HG02973 (cell line): ENCODE measurements at regions not wholly inside any gene's neighbourhood (a gene's known extent, or its start where the extent isn't known, plus 50 kb on each side); places are given as distances from the start of the nearest gene placed in this dataset.

Experiments
- ATAC-seq: cut with Tn5 transposase; IDR thresholded peaks from one replicate; pipeline ENCODE4 v1.9.1; 2021; ENCODE audit warnings: moderate library complexity; ENCODE audit not compliant: unreplicated experiment

GRCh38 chr12:105939181-105939721 is 199.5 kb downstream of the NUAK1 start:
- no peak for ATAC-seq

- no peak for ATAC-seq
Measured at GRCh38 chr12:105942281-105942680, 196.5 kb downstream of the NUAK1 start.

- ATAC-seq = no peak
Measured at GRCh38 chr12:105943525-105943924, 195.2 kb downstream of the NUAK1 start.

- no peak for ATAC-seq
Measured at GRCh38 chr12:105944628-105945027, 194.1 kb downstream of the NUAK1 start.

GRCh38 chr12:105945880-105946279 is 192.9 kb downstream of the NUAK1 start:
- no peak for ATAC-seq

- no peak for ATAC-seq
Measured at GRCh38 chr12:105946493-105946901, 192.3 kb downstream of the NUAK1 start.

- ATAC-seq = no peak
Measured at GRCh38 chr12:105947906-105948305, 190.8 kb downstream of the NUAK1 start.

GRCh38 chr12:105948331-105948730 is 190.4 kb downstream of the NUAK1 start:
- ATAC-seq = no peak

GRCh38 chr12:105949391-105949790 is 189.4 kb downstream of the NUAK1 start:
- no peak for ATAC-seq

- ATAC-seq = no peak
Measured at GRCh38 chr12:105951732-105952131, 187.0 kb downstream of the NUAK1 start.

- ATAC-seq = no peak
Measured at GRCh38 chr12:105954951-105955931, 183.5 kb downstream of the NUAK1 start.

- no peak for ATAC-seq
Measured at GRCh38 chr12:105955976-105956375, 182.8 kb downstream of the NUAK1 start.

GRCh38 chr12:105956662-105957457 is 181.9 kb downstream of the NUAK1 start:
- no peak for ATAC-seq

- ATAC-seq = no peak
Measured at GRCh38 chr12:105960319-105961083, 178.3 kb downstream of the NUAK1 start.

GRCh38 chr12:105961821-105962671 is 176.7 kb downstream of the NUAK1 start:
- no peak for ATAC-seq

GRCh38 chr12:105967038-105967776 is 171.5 kb downstream of the NUAK1 start:
- no peak for ATAC-seq

- no peak for ATAC-seq
Measured at GRCh38 chr12:105968025-105968424, 170.7 kb downstream of the NUAK1 start.

- ATAC-seq = no peak
Measured at GRCh38 chr12:105970885-105971284, 167.9 kb downstream of the NUAK1 start.

GRCh38 chr12:105974738-105975137 is 164.0 kb downstream of the NUAK1 start:
- ATAC-seq = no peak
